ENCODE measurements at regions not wholly inside any gene's neighbourhood (a gene's known extent, or its start where the extent isn't known, plus 50 kb on each side); places are given as distances from the start of the nearest gene placed in this dataset.
A peak's percentile ranks its signal among the peaks of the same experiment; 100 is the strongest.

DNA sequence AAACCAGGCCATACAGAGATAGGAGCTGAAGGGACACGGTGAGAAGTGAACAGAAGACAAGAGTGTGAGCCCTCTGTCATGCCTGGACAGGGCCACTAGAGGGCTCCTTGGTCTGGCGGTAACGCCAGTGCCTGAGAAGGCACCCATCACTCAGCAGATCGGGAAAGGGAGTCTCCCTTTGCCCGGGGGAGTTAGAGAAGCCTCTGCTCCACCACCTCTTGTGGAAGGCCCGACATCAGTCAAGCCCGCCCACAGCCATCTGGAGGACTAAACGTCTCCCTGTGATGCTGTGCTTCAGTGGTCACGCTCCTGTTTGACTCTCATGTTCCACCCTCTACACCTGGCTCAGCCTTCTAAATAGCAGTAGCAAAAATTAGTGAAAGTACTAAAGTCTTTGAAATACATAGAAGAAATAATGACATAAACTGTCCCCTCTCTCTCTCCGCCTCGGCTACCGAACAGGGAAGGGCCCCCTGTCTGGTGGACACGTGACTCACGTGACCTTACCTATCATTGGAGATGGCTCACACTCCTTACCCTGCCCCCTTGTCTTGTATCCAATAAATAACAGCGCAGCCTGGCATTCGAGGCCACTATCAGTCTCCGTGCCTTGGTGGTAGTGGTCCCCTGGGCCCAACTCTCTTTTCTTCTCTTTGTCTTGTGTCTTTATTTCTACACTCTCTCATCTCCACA is 66.7 kb downstream of the RPP21 start:
- Mint-ChIP-seq H3K4me1 (ENCODE audit: low read depth, unreplicated experiment) (no peaks in the 10 kb centered on the region), H3K27me3 (ENCODE audit: unreplicated experiment) (peaks cover 10% of the 10 kb centered on the region), H3K9me3 (ENCODE audit: unreplicated experiment) (peaks cover 16% of the 10 kb centered on the region), H3K27ac (ENCODE audit: unreplicated experiment) (no peak overlapping the region), H3K4me3 (ENCODE audit: unreplicated experiment) (no peak overlapping the region), H3K36me3 (ENCODE audit: unreplicated experiment) (peaks cover 13% of the 10 kb centered on the region)
- TF ChIP-seq, protein P1, sequence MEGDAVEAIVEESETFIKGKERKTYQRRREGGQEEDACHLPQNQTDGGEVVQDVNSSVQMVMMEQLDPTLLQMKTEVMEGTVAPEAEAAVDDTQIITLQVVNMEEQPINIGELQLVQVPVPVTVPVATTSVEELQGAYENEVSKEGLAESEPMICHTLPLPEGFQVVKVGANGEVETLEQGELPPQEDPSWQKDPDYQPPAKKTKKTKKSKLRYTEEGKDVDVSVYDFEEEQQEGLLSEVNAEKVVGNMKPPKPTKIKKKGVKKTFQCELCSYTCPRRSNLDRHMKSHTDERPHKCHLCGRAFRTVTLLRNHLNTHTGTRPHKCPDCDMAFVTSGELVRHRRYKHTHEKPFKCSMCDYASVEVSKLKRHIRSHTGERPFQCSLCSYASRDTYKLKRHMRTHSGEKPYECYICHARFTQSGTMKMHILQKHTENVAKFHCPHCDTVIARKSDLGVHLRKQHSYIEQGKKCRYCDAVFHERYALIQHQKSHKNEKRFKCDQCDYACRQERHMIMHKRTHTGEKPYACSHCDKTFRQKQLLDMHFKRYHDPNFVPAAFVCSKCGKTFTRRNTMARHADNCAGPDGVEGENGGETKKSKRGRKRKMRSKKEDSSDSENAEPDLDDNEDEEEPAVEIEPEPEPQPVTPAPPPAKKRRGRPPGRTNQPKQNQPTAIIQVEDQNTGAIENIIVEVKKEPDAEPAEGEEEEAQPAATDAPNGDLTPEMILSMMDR (IDR thresholded peaks at IDR 0.05; ENCODE audit: partially characterized antibody, unreplicated experiment): peak; percentile 76
- DNase-seq: peak; percentile 75

DNA sequence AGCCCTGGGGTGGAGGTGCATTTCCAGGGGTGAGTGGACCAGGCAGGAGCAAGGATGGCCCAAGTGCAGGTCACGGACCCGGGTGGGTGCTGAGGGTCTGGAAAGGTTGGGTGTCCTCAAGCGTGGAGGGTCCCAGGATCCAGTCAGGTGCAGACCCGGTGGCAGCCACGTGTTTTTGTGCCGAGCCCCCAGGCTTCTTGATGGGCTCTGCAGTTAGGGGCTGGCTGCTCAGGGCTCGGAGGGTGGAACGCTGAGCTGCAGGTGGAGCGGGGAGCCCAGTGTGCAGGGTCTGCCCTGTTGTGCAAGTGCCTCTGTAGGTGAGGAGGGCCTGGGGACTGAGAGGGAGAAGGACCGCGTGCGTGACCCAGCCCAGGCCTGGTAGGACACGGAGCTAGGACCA is 70.9 kb upstream of the HLA-E start:
- no peaks in the 10 kb centered on the region for H3K4me1 Mint-ChIP-seq (ENCODE audit: low read depth, unreplicated experiment)
- peaks cover 4% of the 10 kb centered on the region for H3K36me3 Mint-ChIP-seq (ENCODE audit: unreplicated experiment)
- TF ChIP-seq, protein P1 (IDR thresholded peaks at IDR 0.05; ENCODE audit: partially characterized antibody, unreplicated experiment): no peak
- no peak overlapping the region for H3K27ac Mint-ChIP-seq (ENCODE audit: unreplicated experiment)
- no peak overlapping the region for H3K4me3 Mint-ChIP-seq (ENCODE audit: unreplicated experiment)
- no peak for DNase-seq
- peaks cover 3% of the 10 kb centered on the region for H3K9me3 Mint-ChIP-seq (ENCODE audit: unreplicated experiment)
- H3K27me3 Mint-ChIP-seq (ENCODE audit: unreplicated experiment): peaks cover 18% of the 10 kb centered on the region

DNA sequence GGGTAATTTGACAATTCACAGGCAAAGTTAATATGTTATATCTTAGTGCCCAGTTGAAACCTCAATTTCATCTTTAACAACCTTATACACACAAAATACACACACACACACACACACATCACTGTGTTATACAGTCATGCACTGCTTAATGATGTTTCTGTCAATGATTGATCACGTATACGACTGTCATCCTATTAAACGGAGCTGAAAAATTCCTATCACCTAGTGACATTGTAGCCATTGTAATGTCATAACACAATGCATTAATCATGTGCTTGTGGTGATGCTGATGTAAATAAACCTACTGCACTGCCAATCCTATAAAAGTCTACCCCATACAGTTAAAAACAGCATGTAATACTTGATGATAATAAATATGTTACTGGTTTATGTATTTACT is 64.8 kb upstream of the HLA-E start:
- H3K27me3 Mint-ChIP-seq (ENCODE audit: unreplicated experiment): peaks cover 3% of the 10 kb centered on the region
- no peak overlapping the region for H3K27ac Mint-ChIP-seq (ENCODE audit: unreplicated experiment)
- H3K9me3 Mint-ChIP-seq (ENCODE audit: unreplicated experiment): peaks cover 2% of the 10 kb centered on the region
- H3K4me3 Mint-ChIP-seq (ENCODE audit: unreplicated experiment): no peak overlapping the region
- no peaks in the 10 kb centered on the region for H3K36me3 Mint-ChIP-seq (ENCODE audit: unreplicated experiment)
- TF ChIP-seq, protein P1 (IDR thresholded peaks at IDR 0.05; ENCODE audit: partially characterized antibody, unreplicated experiment): no peak
- no peaks in the 10 kb centered on the region for H3K4me1 Mint-ChIP-seq (ENCODE audit: low read depth, unreplicated experiment)
- no peak for DNase-seq
